Liver (tissue), 8 donors: ENCODE measurements at regions not wholly inside any gene's neighbourhood (a gene's known extent, or its start where the extent isn't known, plus 50 kb on each side); places are given as distances from the start of the nearest gene placed in this dataset.

Source experiments
- DNase-seq: peaks from one replicate; pipeline ENCODE4 v3.0.0-alpha.2; 2017; ENCODE audit warnings: low spot score
- H3K27ac ChIP-seq, 2 donors: one replicate each; pipeline ENCODE4 v1.7.0; 2013; ENCODE audit warnings: inconsistent platforms in 2 of 2, low read length in 2 of 2, control low read depth in 1 of 2, low read depth in 1 of 2, mild to moderate bottlenecking in 1 of 2
- H3K27me3 ChIP-seq, 4 donors: one replicate each; pipeline versions ENCODE4 v1.6.1 to v1.7.0; 2013; ENCODE audit warnings: low read length in 3 of 4, inconsistent platforms in 1 of 4, mild to moderate bottlenecking in 1 of 4, moderate library complexity in 1 of 4; ENCODE audit not compliant: control insufficient read depth in 4 of 4, insufficient read depth in 4 of 4
- H3K36me3 ChIP-seq, 4 donors: one replicate each; pipeline versions ENCODE4 v1.6.1 to v1.7.0; 2013; ENCODE audit warnings: low read length in 3 of 4, mild to moderate bottlenecking in 3 of 4, low read depth in 1 of 4, moderate library complexity in 1 of 4; ENCODE audit not compliant: control insufficient read depth in 4 of 4, insufficient read depth in 3 of 4
- H3K4me1 ChIP-seq, 4 donors: one replicate each; pipeline versions ENCODE4 v1.6.1 to v1.7.0; 2013; ENCODE audit warnings: low read length in 3 of 4, mild to moderate bottlenecking in 3 of 4, moderate library complexity in 1 of 4; ENCODE audit not compliant: control insufficient read depth in 4 of 4, insufficient read depth in 4 of 4
- H3K4me3 ChIP-seq, 3 donors: one replicate each; pipeline versions ENCODE4 v1.6.1 to v1.7.0; 2013; ENCODE audit warnings: low read length in 3 of 3, control low read depth in 1 of 3, low read depth in 1 of 3, mild to moderate bottlenecking in 1 of 3
- H3K9ac ChIP-seq, 2 donors: one replicate each; pipeline ENCODE4 v1.7.0; 2013; ENCODE audit warnings: low read length in 2 of 2, mild to moderate bottlenecking in 2 of 2, moderate library complexity in 2 of 2, control low read depth in 1 of 2, low read depth in 1 of 2
- H3K9me3 ChIP-seq, 4 donors: one replicate each; pipeline versions ENCODE4 v1.6.1 to v1.7.0; 2013; ENCODE audit warnings: low read length in 3 of 4; ENCODE audit not compliant: control insufficient read depth in 4 of 4
- EGR1 ChIP-seq, 2 donors: IDR thresholded peaks; 2 replicates each; pipeline ENCODE4 v1.6.1; 2016 to 2018; ENCODE audit warnings: antibody characterized with exemption in 2 of 2, low read depth in 2 of 2
- FOXA1 ChIP-seq: IDR thresholded peaks from 2 replicates; pipeline ENCODE4 v1.6.1; 2016; ENCODE audit warnings: antibody characterized with exemption
- FOXA2 ChIP-seq: IDR thresholded peaks from 2 replicates; pipeline ENCODE4 v1.6.1; 2016; ENCODE audit warnings: antibody characterized with exemption
- GABPA ChIP-seq, 2 donors: IDR thresholded peaks in 1 of 2; conservative IDR thresholded peaks in 1 of 2; 2 replicates each; pipeline ENCODE4 v1.6.1; 2016; ENCODE audit warnings: antibody characterized with exemption in 2 of 2, mild to moderate bottlenecking in 1 of 2, moderate library complexity in 1 of 2
- HNF4A ChIP-seq, 2 donors: conservative IDR thresholded peaks; 2 replicates each; pipeline ENCODE4 v1.6.1; 2016; ENCODE audit warnings: antibody characterized with exemption in 2 of 2, mild to moderate bottlenecking in 2 of 2
- HNF4G ChIP-seq: IDR thresholded peaks from 2 replicates; pipeline ENCODE4 v1.6.1; 2016; ENCODE audit warnings: antibody characterized with exemption
- JUND ChIP-seq, 2 donors: IDR thresholded peaks; 2 replicates each; pipeline ENCODE4 v1.6.1; 2016; ENCODE audit warnings: antibody characterized with exemption in 2 of 2
- NR2F2 ChIP-seq: IDR thresholded peaks from 2 replicates; pipeline ENCODE4 v1.6.1; 2016; ENCODE audit warnings: antibody characterized with exemption
- RAD21 ChIP-seq, 2 donors: IDR thresholded peaks; 2 replicates each; pipeline ENCODE4 v1.6.1; 2016; ENCODE audit warnings: antibody characterized with exemption in 2 of 2, mild to moderate bottlenecking in 2 of 2
- RXRA ChIP-seq, 2 donors: IDR thresholded peaks; 2 replicates each; pipeline ENCODE4 v1.6.1; 2017 to 2018; ENCODE audit warnings: antibody characterized with exemption in 2 of 2, mild to moderate bottlenecking in 1 of 2
- SP1 ChIP-seq: IDR thresholded peaks from 2 replicates; pipeline ENCODE4 v1.6.1; 2018; ENCODE audit warnings: antibody characterized with exemption, mild to moderate bottlenecking
- TAF1 ChIP-seq: conservative IDR thresholded peaks from 2 replicates; pipeline ENCODE4 v1.6.1; 2016; ENCODE audit warnings: antibody characterized with exemption, mild to moderate bottlenecking
- YY1 ChIP-seq: IDR thresholded peaks from 2 replicates; pipeline ENCODE4 v1.6.1; 2016; ENCODE audit warnings: antibody characterized with exemption, mild to moderate bottlenecking
- WGBS: extraction: QIAGEN DNeasy Blood & Tissue Kit; methylation state at CpG from one replicate; pipeline ENCODE4 v1.1.7; 2013; 5-methylcytosine and 5-hydroxymethylcytosine counted together
- TF ChIP-seq, protein P1 (sequence below): IDR thresholded peaks from 2 replicates; pipeline ENCODE4 v1.6.1; 2016; ENCODE audit warnings: antibody characterized with exemption, mild to moderate bottlenecking
- TF ChIP-seq, protein P2 (sequence below): IDR thresholded peaks from 2 replicates; pipeline ENCODE4 v1.6.1; 2016; ENCODE audit warnings: antibody characterized with exemption
- TF ChIP-seq, protein P3 (sequence below): IDR thresholded peaks from 2 replicates; pipeline ENCODE4 v1.6.1; 2016; ENCODE audit warnings: antibody characterized with exemption
- TF ChIP-seq, protein P4 (sequence below): fragments of 150-350 bp; IDR thresholded peaks from 2 replicates; pipeline ENCODE4 v1.5.1; 2017; ENCODE audit warnings: improper control_type of control experiment, low read depth, low read length; ENCODE audit not compliant: missing input control
- TF ChIP-seq, protein P5 (sequence below): IDR thresholded peaks from 2 replicates; pipeline ENCODE4 v1.6.1; 2016; ENCODE audit warnings: antibody characterized with exemption
- donor health status: healthy.
- donor health status: healthy.
- donor health status: healthy.
- donor health status: healthy.
- donor health status: healthy.

DNA sequence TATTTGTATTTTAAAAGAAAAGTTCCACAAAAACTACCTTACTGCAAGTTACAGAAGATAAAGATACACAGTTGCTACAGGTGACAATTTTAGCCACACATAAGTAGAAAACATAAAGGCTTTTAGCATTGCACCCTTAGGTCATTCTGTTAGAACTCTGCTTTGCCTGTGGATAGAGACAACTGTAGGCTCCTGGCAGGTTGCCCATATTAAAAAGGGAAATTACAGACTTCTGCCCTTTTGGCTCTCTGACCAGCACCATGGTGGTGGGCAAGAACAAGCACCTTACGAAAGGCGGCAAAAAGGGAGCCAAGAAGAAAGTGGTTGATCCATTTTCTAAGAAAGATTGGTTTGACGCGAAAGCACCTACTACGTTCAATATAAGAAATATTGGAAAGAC, 223.3 kb downstream of the MC4R start:
- H3K4me3 ChIP-seq: no peak overlapping the region
- H3K4me1 ChIP-seq: no peaks in the 10 kb centered on the region
- 92% methylated on average over 5 of the region's 5 CpGs for WGBS
- no peaks in the 10 kb centered on the region for H3K9me3 ChIP-seq
- H3K9ac ChIP-seq: no peak overlapping the region
- TF ChIP-seq RAD21 (IDR thresholded peaks at IDR 0.05) (no peak), GABPA (IDR thresholded peaks at IDR 0.05 in 1 of 2, conservative IDR thresholded peaks at IDR 0.05 in 1 of 2) (no peak), RXRA (IDR thresholded peaks at IDR 0.05) (no peak), NR2F2 (no peak), HNF4G (no peak), EGR1 (IDR thresholded peaks at IDR 0.05; ENCODE audit: low read depth in 2 of 2) (no peak), HNF4A (conservative IDR thresholded peaks at IDR 0.05) (no peak)
- TF ChIP-seq, protein P1, sequence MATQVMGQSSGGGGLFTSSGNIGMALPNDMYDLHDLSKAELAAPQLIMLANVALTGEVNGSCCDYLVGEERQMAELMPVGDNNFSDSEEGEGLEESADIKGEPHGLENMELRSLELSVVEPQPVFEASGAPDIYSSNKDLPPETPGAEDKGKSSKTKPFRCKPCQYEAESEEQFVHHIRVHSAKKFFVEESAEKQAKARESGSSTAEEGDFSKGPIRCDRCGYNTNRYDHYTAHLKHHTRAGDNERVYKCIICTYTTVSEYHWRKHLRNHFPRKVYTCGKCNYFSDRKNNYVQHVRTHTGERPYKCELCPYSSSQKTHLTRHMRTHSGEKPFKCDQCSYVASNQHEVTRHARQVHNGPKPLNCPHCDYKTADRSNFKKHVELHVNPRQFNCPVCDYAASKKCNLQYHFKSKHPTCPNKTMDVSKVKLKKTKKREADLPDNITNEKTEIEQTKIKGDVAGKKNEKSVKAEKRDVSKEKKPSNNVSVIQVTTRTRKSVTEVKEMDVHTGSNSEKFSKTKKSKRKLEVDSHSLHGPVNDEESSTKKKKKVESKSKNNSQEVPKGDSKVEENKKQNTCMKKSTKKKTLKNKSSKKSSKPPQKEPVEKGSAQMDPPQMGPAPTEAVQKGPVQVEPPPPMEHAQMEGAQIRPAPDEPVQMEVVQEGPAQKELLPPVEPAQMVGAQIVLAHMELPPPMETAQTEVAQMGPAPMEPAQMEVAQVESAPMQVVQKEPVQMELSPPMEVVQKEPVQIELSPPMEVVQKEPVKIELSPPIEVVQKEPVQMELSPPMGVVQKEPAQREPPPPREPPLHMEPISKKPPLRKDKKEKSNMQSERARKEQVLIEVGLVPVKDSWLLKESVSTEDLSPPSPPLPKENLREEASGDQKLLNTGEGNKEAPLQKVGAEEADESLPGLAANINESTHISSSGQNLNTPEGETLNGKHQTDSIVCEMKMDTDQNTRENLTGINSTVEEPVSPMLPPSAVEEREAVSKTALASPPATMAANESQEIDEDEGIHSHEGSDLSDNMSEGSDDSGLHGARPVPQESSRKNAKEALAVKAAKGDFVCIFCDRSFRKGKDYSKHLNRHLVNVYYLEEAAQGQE: no peak
- no peak for DNase-seq
- H3K27ac ChIP-seq: no peak overlapping the region
- no peaks in the 10 kb centered on the region for H3K36me3 ChIP-seq
- no peaks in the 10 kb centered on the region for H3K27me3 ChIP-seq

DNA sequence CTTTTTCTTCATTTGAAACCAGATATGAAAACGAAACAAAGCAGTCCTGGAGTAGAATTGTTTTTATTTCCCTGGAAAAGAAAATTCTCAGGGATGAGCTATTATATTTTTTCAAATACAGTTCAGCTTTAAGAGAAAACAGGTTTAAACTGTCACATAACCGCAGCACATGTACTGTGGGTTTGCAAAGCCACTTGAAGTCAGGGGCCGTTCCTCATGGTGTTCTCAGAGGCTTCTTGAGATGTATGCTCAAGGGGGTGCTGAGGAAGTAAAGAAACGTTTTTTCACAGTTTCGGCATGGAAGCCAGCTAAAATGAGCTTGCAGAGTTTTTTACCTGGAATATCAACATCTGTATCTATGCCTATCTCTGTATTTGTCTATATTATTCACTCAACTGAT, 225.3 kb downstream of the MC4R start:
- H3K4me1 ChIP-seq: no peaks in the 10 kb centered on the region
- 53% methylated on average over 5 of the region's 5 CpGs for WGBS
- H3K27ac ChIP-seq: no peak overlapping the region
- H3K9me3 ChIP-seq: no peaks in the 10 kb centered on the region
- no peak overlapping the region for H3K9ac ChIP-seq
- H3K4me3 ChIP-seq: no peak overlapping the region
- DNase-seq: no peak
- no peaks in the 10 kb centered on the region for H3K27me3 ChIP-seq
- no peaks in the 10 kb centered on the region for H3K36me3 ChIP-seq
- no peak for TF ChIP-seq TAF1
- no peak for TF ChIP-seq SP1
- TF ChIP-seq, protein P2, sequence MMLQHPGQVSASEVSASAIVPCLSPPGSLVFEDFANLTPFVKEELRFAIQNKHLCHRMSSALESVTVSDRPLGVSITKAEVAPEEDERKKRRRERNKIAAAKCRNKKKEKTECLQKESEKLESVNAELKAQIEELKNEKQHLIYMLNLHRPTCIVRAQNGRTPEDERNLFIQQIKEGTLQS: no peak
- TF ChIP-seq, protein P3, sequence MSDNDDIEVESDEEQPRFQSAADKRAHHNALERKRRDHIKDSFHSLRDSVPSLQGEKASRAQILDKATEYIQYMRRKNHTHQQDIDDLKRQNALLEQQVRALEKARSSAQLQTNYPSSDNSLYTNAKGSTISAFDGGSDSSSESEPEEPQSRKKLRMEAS: no peak
- no peak for TF ChIP-seq EGR1 (IDR thresholded peaks at IDR 0.05; ENCODE audit: low read depth in 2 of 2)
- TF ChIP-seq, protein P4, sequence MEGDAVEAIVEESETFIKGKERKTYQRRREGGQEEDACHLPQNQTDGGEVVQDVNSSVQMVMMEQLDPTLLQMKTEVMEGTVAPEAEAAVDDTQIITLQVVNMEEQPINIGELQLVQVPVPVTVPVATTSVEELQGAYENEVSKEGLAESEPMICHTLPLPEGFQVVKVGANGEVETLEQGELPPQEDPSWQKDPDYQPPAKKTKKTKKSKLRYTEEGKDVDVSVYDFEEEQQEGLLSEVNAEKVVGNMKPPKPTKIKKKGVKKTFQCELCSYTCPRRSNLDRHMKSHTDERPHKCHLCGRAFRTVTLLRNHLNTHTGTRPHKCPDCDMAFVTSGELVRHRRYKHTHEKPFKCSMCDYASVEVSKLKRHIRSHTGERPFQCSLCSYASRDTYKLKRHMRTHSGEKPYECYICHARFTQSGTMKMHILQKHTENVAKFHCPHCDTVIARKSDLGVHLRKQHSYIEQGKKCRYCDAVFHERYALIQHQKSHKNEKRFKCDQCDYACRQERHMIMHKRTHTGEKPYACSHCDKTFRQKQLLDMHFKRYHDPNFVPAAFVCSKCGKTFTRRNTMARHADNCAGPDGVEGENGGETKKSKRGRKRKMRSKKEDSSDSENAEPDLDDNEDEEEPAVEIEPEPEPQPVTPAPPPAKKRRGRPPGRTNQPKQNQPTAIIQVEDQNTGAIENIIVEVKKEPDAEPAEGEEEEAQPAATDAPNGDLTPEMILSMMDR: no peak
- no peak for TF ChIP-seq HNF4A (conservative IDR thresholded peaks at IDR 0.05)
- TF ChIP-seq, protein P1: no peak
- no peak for TF ChIP-seq YY1
- no peak for TF ChIP-seq JUND (IDR thresholded peaks at IDR 0.05)
- TF ChIP-seq GABPA (IDR thresholded peaks at IDR 0.05 in 1 of 2, conservative IDR thresholded peaks at IDR 0.05 in 1 of 2): no peak
- no peak for TF ChIP-seq FOXA1
- no peak for TF ChIP-seq RXRA (IDR thresholded peaks at IDR 0.05)
- TF ChIP-seq RAD21 (IDR thresholded peaks at IDR 0.05): no peak
- TF ChIP-seq, protein P5, sequence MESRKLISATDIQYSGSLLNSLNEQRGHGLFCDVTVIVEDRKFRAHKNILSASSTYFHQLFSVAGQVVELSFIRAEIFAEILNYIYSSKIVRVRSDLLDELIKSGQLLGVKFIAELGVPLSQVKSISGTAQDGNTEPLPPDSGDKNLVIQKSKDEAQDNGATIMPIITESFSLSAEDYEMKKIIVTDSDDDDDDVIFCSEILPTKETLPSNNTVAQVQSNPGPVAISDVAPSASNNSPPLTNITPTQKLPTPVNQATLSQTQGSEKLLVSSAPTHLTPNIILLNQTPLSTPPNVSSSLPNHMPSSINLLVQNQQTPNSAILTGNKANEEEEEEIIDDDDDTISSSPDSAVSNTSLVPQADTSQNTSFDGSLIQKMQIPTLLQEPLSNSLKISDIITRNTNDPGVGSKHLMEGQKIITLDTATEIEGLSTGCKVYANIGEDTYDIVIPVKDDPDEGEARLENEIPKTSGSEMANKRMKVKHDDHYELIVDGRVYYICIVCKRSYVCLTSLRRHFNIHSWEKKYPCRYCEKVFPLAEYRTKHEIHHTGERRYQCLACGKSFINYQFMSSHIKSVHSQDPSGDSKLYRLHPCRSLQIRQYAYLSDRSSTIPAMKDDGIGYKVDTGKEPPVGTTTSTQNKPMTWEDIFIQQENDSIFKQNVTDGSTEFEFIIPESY: no peak
- no peak for TF ChIP-seq FOXA2
- TF ChIP-seq NR2F2: no peak
